Activated CD4-positive, alpha-beta memory T cell treated with anti-CD3 and anti-CD28 coated beads, Interleukin-2, amount 10 ng/mL, durations not matched to agents 7 days and 5 days (primary cell): ENCODE measurements at regions not wholly inside any gene's neighbourhood (a gene's known extent, or its start where the extent isn't known, plus 50 kb on each side); places are given as distances from the start of the nearest gene placed in this dataset.

ENCODE experiments used
- CTCF ChIA-PET: fragments of 350-600 bp; sonication (Branson Sonifier 250); formaldehyde crosslinking; loops from one replicate; lab custom pipeline; 2021; ENCODE audit warnings: antibody characterized with exemption, inconsistent platforms; lab: Charles Lee
- POLR2A ChIA-PET: fragments of 350-600 bp; sonication (Branson Sonifier 250); formaldehyde crosslinking; loops from one replicate; lab custom pipeline; 2021; ENCODE audit warnings: antibody characterized with exemption; lab: Charles Lee
- DNase-seq: peaks from one replicate; pipeline ENCODE4 v3.0.0-alpha.2; 2020
- H3K27ac Mint-ChIP-seq: one replicate; pipeline ENCODE4 v1.8.0; 2021; ENCODE audit warnings: mild to moderate bottlenecking, mixed read lengths
- H3K27me3 Mint-ChIP-seq: one replicate; pipeline ENCODE4 v1.8.0; 2021; ENCODE audit warnings: mixed read lengths
- H3K36me3 Mint-ChIP-seq: one replicate; pipeline ENCODE4 v1.8.0; 2021; ENCODE audit warnings: low read depth, mixed read lengths
- H3K4me1 Mint-ChIP-seq: one replicate; pipeline ENCODE4 v1.8.0; 2021; ENCODE audit warnings: mixed read lengths
- H3K4me3 Mint-ChIP-seq: one replicate; pipeline ENCODE4 v1.8.0; 2021; ENCODE audit warnings: mild to moderate bottlenecking, mixed read lengths
- H3K9me3 Mint-ChIP-seq: one replicate; pipeline ENCODE4 v1.8.0; 2021; ENCODE audit warnings: mixed read lengths

- Mint-ChIP-seq H3K9me3 (peaks cover 6% of the 10 kb centered on the region), H3K4me3 (no peak overlapping the region), H3K36me3 (no peaks in the 10 kb centered on the region), H3K27me3 (no peaks in the 10 kb centered on the region), H3K27ac (no peak overlapping the region), H3K4me1 (no peaks in the 10 kb centered on the region)
- ChIA-PET CTCF (no interaction called here), POLR2A (no interaction called here)
- no peak for DNase-seq
These were observed 170.4 kb downstream of the IRX5 start for GRCh38 chr16:55101026-55101425.

GRCh38 chr16:55102077-55102476 is 171.4 kb downstream of the IRX5 start:
- Mint-ChIP-seq H3K9me3 (peaks cover 6% of the 10 kb centered on the region), H3K4me3 (no peak overlapping the region), H3K27ac (no peak overlapping the region), H3K27me3 (no peaks in the 10 kb centered on the region), H3K36me3 (no peaks in the 10 kb centered on the region), H3K4me1 (no peaks in the 10 kb centered on the region)
- CTCF ChIA-PET: no interaction called here
- no peak for DNase-seq
- POLR2A ChIA-PET: no interaction called here

- Mint-ChIP-seq H3K27ac (no peak overlapping the region), H3K36me3 (no peaks in the 10 kb centered on the region), H3K27me3 (no peaks in the 10 kb centered on the region), H3K9me3 (peaks cover 6% of the 10 kb centered on the region), H3K4me3 (no peak overlapping the region), H3K4me1 (no peaks in the 10 kb centered on the region)
- DNase-seq: no peak
- POLR2A ChIA-PET: no interaction called here
- CTCF ChIA-PET: no interaction called here
These were observed 171.9 kb downstream of the IRX5 start for GRCh38 chr16:55102531-55102930.

GRCh38 chr16:55107851-55108250 is 177.2 kb downstream of the IRX5 start:
- H3K9me3 Mint-ChIP-seq: no peaks in the 10 kb centered on the region
- no peaks in the 10 kb centered on the region for H3K27me3 Mint-ChIP-seq
- no peak overlapping the region for H3K4me3 Mint-ChIP-seq
- no peaks in the 10 kb centered on the region for H3K4me1 Mint-ChIP-seq
- no peak for DNase-seq
- no peaks in the 10 kb centered on the region for H3K36me3 Mint-ChIP-seq
- H3K27ac Mint-ChIP-seq: no peak overlapping the region
- ChIA-PET CTCF (no interaction called here), POLR2A (no interaction called here)

GRCh38 chr16:55113210-55113609 is 182.5 kb downstream of the IRX5 start:
- no peaks in the 10 kb centered on the region for H3K27me3 Mint-ChIP-seq
- H3K4me3 Mint-ChIP-seq: no peak overlapping the region
- no peaks in the 10 kb centered on the region for H3K36me3 Mint-ChIP-seq
- no peaks in the 10 kb centered on the region for H3K9me3 Mint-ChIP-seq
- no peaks in the 10 kb centered on the region for H3K4me1 Mint-ChIP-seq
- no peak overlapping the region for H3K27ac Mint-ChIP-seq
- POLR2A ChIA-PET: no interaction called here
- CTCF ChIA-PET: no interaction called here
- DNase-seq: no peak

- Mint-ChIP-seq H3K27me3 (no peaks in the 10 kb centered on the region), H3K9me3 (no peaks in the 10 kb centered on the region), H3K4me1 (no peaks in the 10 kb centered on the region), H3K4me3 (no peak overlapping the region), H3K36me3 (no peaks in the 10 kb centered on the region), H3K27ac (no peak overlapping the region)
- ChIA-PET CTCF (no interaction called here), POLR2A (no interaction called here)
- DNase-seq: no peak
These were observed 184.8 kb downstream of the IRX5 start for GRCh38 chr16:55115506-55115905.

- ChIA-PET POLR2A (no interaction called here), CTCF (no interaction called here)
- H3K9me3 Mint-ChIP-seq: no peaks in the 10 kb centered on the region
- no peaks in the 10 kb centered on the region for H3K27me3 Mint-ChIP-seq
- no peak overlapping the region for H3K4me3 Mint-ChIP-seq
- no peaks in the 10 kb centered on the region for H3K4me1 Mint-ChIP-seq
- H3K36me3 Mint-ChIP-seq: no peaks in the 10 kb centered on the region
- DNase-seq: no peak
- H3K27ac Mint-ChIP-seq: no peak overlapping the region
These were observed 185.7 kb downstream of the IRX5 start for GRCh38 chr16:55116165-55116920.

- no peak for DNase-seq
- Mint-ChIP-seq H3K4me3 (no peak overlapping the region), H3K4me1 (no peaks in the 10 kb centered on the region), H3K27ac (no peak overlapping the region), H3K36me3 (no peaks in the 10 kb centered on the region), H3K27me3 (no peaks in the 10 kb centered on the region), H3K9me3 (no peaks in the 10 kb centered on the region)
- POLR2A ChIA-PET: no interaction called here
- CTCF ChIA-PET: no interaction called here
These were observed 188.1 kb downstream of the IRX5 start for GRCh38 chr16:55118701-55119260.

- no peaks in the 10 kb centered on the region for H3K27me3 Mint-ChIP-seq
- H3K9me3 Mint-ChIP-seq: no peaks in the 10 kb centered on the region
- no peaks in the 10 kb centered on the region for H3K4me1 Mint-ChIP-seq
- DNase-seq: no peak
- CTCF ChIA-PET: no interaction called here
- H3K36me3 Mint-ChIP-seq: no peaks in the 10 kb centered on the region
- no peak overlapping the region for H3K27ac Mint-ChIP-seq
- H3K4me3 Mint-ChIP-seq: no peak overlapping the region
- POLR2A ChIA-PET: no interaction called here
These were observed 189.7 kb downstream of the IRX5 start for GRCh38 chr16:55120408-55120807.

GRCh38 chr16:55120826-55121225 is 190.2 kb downstream of the IRX5 start:
- H3K27ac Mint-ChIP-seq: no peak overlapping the region
- no peaks in the 10 kb centered on the region for H3K27me3 Mint-ChIP-seq
- ChIA-PET POLR2A (no interaction called here), CTCF (no interaction called here)
- DNase-seq: no peak
- no peak overlapping the region for H3K4me3 Mint-ChIP-seq
- no peaks in the 10 kb centered on the region for H3K4me1 Mint-ChIP-seq
- no peaks in the 10 kb centered on the region for H3K36me3 Mint-ChIP-seq
- H3K9me3 Mint-ChIP-seq: no peaks in the 10 kb centered on the region

GRCh38 chr16:55123652-55124051 is 193.0 kb downstream of the IRX5 start:
- Mint-ChIP-seq H3K4me1 (no peaks in the 10 kb centered on the region), H3K9me3 (no peaks in the 10 kb centered on the region), H3K36me3 (no peaks in the 10 kb centered on the region), H3K27ac (no peak overlapping the region), H3K27me3 (no peaks in the 10 kb centered on the region), H3K4me3 (no peak overlapping the region)
- CTCF ChIA-PET: no interaction called here
- POLR2A ChIA-PET: no interaction called here
- DNase-seq: no peak

- CTCF ChIA-PET: no interaction called here
- no peak overlapping the region for H3K4me3 Mint-ChIP-seq
- DNase-seq: no peak
These were observed 195.2 kb downstream of the IRX5 start for GRCh38 chr16:55125818-55126385.

GRCh38 chr16:55126456-55126855 is 195.8 kb downstream of the IRX5 start:
- Mint-ChIP-seq H3K27ac (no peak overlapping the region), H3K4me3 (no peak overlapping the region), H3K36me3 (no peaks in the 10 kb centered on the region), H3K4me1 (no peaks in the 10 kb centered on the region), H3K27me3 (no peaks in the 10 kb centered on the region), H3K9me3 (no peaks in the 10 kb centered on the region)
- POLR2A ChIA-PET: no interaction called here
- no peak for DNase-seq
- CTCF ChIA-PET: no interaction called here

More at GRCh38 chr16:55125818-55126385, 195.2 kb downstream of the IRX5 start:
- POLR2A ChIA-PET: no interaction called here
- Mint-ChIP-seq H3K36me3 (no peaks in the 10 kb centered on the region), H3K27me3 (no peaks in the 10 kb centered on the region), H3K27ac (no peak overlapping the region), H3K9me3 (no peaks in the 10 kb centered on the region), H3K4me1 (no peaks in the 10 kb centered on the region)

- POLR2A ChIA-PET: no interaction called here
- no peaks in the 10 kb centered on the region for H3K4me1 Mint-ChIP-seq
These were observed 193.5 kb upstream of the IRX6 start for GRCh38 chr16:55130456-55130855.

More at GRCh38 chr16:55130456-55130855, 193.5 kb upstream of the IRX6 start:
- Mint-ChIP-seq H3K4me3 (no peak overlapping the region), H3K36me3 (no peaks in the 10 kb centered on the region), H3K27ac (no peak overlapping the region), H3K27me3 (no peaks in the 10 kb centered on the region), H3K9me3 (no peaks in the 10 kb centered on the region)
- DNase-seq: no peak
- CTCF ChIA-PET: no interaction called here
